Kidney (tissue), 13 donors: ENCODE measurements at regions not wholly inside any gene's neighbourhood (a gene's known extent, or its start where the extent isn't known, plus 50 kb on each side); places are given as distances from the start of the nearest gene placed in this dataset.

Experiments
- DNase-seq, 5 donors: peaks; one replicate each; pipeline ENCODE4 v3.0.0-alpha.2; 2013 to 2020
- FAIRE-seq: peaks from 2 replicates; lab custom pipeline; 2012; peaks lifted over from hg19 to GRCh38; lab: Jason Lieb, UNC
- H3K27ac ChIP-seq, 2 donors: one replicate each; pipeline ENCODE4 v1.7.0; 2013; ENCODE audit warnings: low read depth in 2 of 2, low read length in 2 of 2, inconsistent platforms in 1 of 2
- H3K27me3 ChIP-seq: one replicate; pipeline ENCODE4 v1.7.1; 2013; ENCODE audit warnings: low read length, inconsistent platforms; ENCODE audit not compliant: control insufficient read depth, insufficient read depth
- H3K36me3 ChIP-seq, 3 donors: one replicate each; pipeline versions ENCODE4 v1.7.0 to v1.7.1; 2013; ENCODE audit warnings: low read length in 3 of 3, control low read depth in 1 of 3, inconsistent platforms in 1 of 3; ENCODE audit not compliant: insufficient read depth in 3 of 3, control insufficient read depth in 2 of 3
- H3K4me1 ChIP-seq, 3 donors: one replicate each; pipeline versions ENCODE4 v1.7.0 to v1.7.1; 2013; ENCODE audit warnings: low read length in 3 of 3, inconsistent platforms in 1 of 3, low read depth in 1 of 3; ENCODE audit not compliant: control insufficient read depth in 2 of 3, insufficient read depth in 2 of 3
- H3K4me3 ChIP-seq, 3 donors: one replicate each; pipeline versions ENCODE4 v1.7.0 to v1.8.1; 2013; ENCODE audit warnings: low read length in 3 of 3, control low read depth in 1 of 3, inconsistent platforms in 1 of 3
- H3K9ac ChIP-seq, 3 donors: one replicate each; pipeline versions ENCODE4 v1.7.0 to v1.7.1; 2013; ENCODE audit warnings: low read length in 3 of 3, control low read depth in 1 of 3, inconsistent platforms in 1 of 3
- H3K9me3 ChIP-seq, 3 donors: one replicate each; pipeline versions ENCODE4 v1.7.0 to v1.7.1; 2013; ENCODE audit warnings: low read length in 3 of 3, control low read depth in 1 of 3, inconsistent platforms in 1 of 3; ENCODE audit not compliant: control insufficient read depth in 2 of 3, insufficient read depth in 1 of 3
- intact Hi-C: fragments of 100-400 bp; cut with DNase I; formaldehyde crosslinking; loops from one replicate; pipeline ENCODE4 v1.11.1; 2022
- TF ChIP-seq, protein P1 (sequence below): IDR thresholded peaks from 3 replicates; pipeline ENCODE4 v1.5.1; 2012; ENCODE audit warnings: mild to moderate bottlenecking, moderate library complexity, borderline replicate concordance; ENCODE audit not compliant: insufficient read depth; ENCODE audit errors: extremely low read depth
- donor health status: control.
- donor health status: control.
- donor health status: control.
- donor health status: control.
- donor health status: control.
- donor health status: DM: yes; HTN: yes; CAD: no.
- donor health status: Normal renal cell carcinoma (clear cell type).

DNA sequence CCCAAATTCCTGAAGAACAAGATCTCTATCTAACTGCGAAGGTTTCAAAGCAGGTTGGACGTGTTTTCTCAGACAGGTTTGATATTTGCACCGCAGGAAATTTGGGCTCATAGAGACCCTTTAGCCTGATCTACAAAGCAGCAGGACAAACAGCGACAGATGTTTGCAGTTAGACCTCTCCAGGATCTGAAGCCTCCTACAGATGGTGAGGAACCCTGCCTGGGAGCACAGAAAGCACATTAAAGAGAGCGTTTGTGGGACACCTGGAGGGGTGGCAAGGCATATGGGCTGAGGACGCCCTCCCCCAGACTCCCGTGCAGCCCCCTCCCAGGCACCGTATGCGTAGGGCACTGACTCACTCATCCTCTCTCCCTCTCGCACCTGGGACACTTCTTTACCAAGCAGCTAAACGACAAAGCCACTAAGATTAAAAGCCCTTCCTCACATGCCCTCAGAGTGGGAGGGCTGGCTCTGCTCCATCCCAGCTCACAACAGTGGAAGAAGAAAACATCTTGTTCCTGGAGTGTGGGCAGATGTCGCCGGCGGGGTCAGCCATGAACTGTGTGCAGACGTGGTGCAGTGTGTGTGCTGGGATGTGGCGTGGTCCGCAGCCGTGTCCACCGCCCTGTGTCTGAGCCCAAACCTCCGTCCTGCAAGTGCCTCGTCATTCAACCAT is 249.7 kb upstream of the AFDN start:
- Histone ChIP-seq H3K4me3 (no peak overlapping the region), H3K9ac (no peak overlapping the region), H3K4me1 (peaks cover 0 to 5% (median 0%) of the 10 kb centered on the region in 3 donors), H3K9me3 (no peaks in the 10 kb centered on the region), H3K27me3 (no peaks in the 10 kb centered on the region), H3K27ac (no peak overlapping the region), H3K36me3 (no peaks in the 10 kb centered on the region)
- intact Hi-C loops = no loop called here
- TF ChIP-seq, protein P1, sequence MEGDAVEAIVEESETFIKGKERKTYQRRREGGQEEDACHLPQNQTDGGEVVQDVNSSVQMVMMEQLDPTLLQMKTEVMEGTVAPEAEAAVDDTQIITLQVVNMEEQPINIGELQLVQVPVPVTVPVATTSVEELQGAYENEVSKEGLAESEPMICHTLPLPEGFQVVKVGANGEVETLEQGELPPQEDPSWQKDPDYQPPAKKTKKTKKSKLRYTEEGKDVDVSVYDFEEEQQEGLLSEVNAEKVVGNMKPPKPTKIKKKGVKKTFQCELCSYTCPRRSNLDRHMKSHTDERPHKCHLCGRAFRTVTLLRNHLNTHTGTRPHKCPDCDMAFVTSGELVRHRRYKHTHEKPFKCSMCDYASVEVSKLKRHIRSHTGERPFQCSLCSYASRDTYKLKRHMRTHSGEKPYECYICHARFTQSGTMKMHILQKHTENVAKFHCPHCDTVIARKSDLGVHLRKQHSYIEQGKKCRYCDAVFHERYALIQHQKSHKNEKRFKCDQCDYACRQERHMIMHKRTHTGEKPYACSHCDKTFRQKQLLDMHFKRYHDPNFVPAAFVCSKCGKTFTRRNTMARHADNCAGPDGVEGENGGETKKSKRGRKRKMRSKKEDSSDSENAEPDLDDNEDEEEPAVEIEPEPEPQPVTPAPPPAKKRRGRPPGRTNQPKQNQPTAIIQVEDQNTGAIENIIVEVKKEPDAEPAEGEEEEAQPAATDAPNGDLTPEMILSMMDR = no peak
- no peak for FAIRE-seq
- peak in 1 of 5 donors; percentile 21 for DNase-seq

DNA sequence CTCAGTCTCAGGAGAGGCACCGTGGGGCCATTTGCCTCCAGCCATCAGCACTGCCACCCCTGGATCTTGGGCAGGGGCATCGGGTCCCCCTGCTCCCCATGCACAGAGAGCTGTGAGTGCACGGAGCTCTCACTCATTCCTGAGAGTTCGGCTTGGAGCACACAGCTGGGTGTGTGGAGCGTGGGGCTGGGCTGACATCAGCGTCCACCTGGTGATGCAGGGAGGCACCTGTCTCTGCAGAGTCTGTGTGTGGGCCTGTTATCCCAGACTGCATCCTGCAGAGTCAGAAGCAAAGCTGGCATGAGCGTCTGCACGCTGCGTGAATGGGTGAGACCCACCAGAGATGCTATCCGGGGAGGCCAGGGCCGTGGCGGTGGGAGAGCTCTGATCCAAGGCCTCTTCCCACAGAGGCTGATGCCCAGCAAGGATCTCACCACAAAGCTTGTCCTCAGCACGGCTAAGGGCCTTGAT is 248.8 kb upstream of the AFDN start:
- H3K36me3 ChIP-seq = no peaks in the 10 kb centered on the region
- H3K4me1 ChIP-seq = peaks cover 0 to 5% (median 0%) of the 10 kb centered on the region in 3 donors
- no peaks in the 10 kb centered on the region for H3K27me3 ChIP-seq
- FAIRE-seq (no peak), DNase-seq (no peak)
- no peak overlapping the region for H3K9ac ChIP-seq
- intact Hi-C loops = no loop called here
- TF ChIP-seq, protein P1 = no peak
- no peak overlapping the region for H3K4me3 ChIP-seq
- H3K9me3 ChIP-seq = no peaks in the 10 kb centered on the region
- no peak overlapping the region for H3K27ac ChIP-seq

DNA sequence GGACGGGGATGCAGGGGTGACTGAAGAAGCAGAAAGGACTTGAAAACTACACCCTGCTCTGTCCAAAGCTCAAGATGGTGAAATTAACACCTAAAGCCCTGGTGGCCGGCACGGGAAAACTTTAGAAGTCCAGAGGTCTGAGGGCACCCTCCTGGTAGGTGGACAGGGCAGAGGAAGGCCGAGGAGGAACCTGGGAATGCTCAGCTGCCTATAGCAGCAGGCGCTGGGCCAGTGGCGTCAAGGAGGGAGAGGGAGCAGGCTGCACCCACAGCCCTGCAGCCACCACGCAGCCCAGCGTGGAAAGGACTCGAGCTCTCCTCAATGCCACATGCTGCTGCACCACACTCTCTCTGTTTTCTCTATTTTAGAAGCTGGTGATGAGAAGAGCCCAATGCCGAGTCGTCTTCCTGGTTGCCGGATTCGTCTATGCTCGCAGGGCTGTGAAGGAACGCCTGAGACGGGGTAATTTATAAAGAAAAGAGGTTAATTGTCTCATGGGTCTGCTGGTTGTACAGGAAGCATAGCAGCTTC is 248.3 kb upstream of the AFDN start:
- DNase-seq (no peak), FAIRE-seq (no peak)
- Histone ChIP-seq H3K9ac (no peak overlapping the region), H3K27ac (no peak overlapping the region), H3K9me3 (peaks cover 0 to 4% (median 0%) of the 10 kb centered on the region in 3 donors), H3K36me3 (no peaks in the 10 kb centered on the region), H3K4me3 (no peak overlapping the region), H3K4me1 (peaks cover 0 to 5% (median 0%) of the 10 kb centered on the region in 3 donors), H3K27me3 (no peaks in the 10 kb centered on the region)
- TF ChIP-seq, protein P1 = no peak
- intact Hi-C loops = no loop called here
